CD4-positive, alpha-beta memory T cell (primary cell): ENCODE measurements at regions not wholly inside any gene's neighbourhood (a gene's known extent, or its start where the extent isn't known, plus 50 kb on each side); places are given as distances from the start of the nearest gene placed in this dataset.
"Not testable (repeated sequence)": the region's sequence is repeated elsewhere in the genome, so short reads cannot be mapped to it uniquely, and the experiment has no call there.

Experiments used
- CTCF ChIA-PET: fragments of 350-600 bp; sonication (Branson Sonifier 250); formaldehyde crosslinking; loops from one replicate; lab custom pipeline; 2021; ENCODE audit warnings: inconsistent platforms; ENCODE audit not compliant: partially characterized antibody; lab: Charles Lee
- POLR2A ChIA-PET: fragments of 350-600 bp; sonication (Branson Sonifier 250); formaldehyde crosslinking; loops from one replicate; lab custom pipeline; 2021; ENCODE audit not compliant: partially characterized antibody; lab: Charles Lee
- DNase-seq, 5 donors: peaks; one replicate each; pipeline versions ENCODE4 v3.0.0 to v3.0.0-alpha.2; 2020 to 2022; ENCODE audit warnings: mixed read lengths in 1 of 5
- H3K27ac ChIP-seq: one replicate; pipeline ENCODE4 v1.7.0; 2013; ENCODE audit warnings: low read depth, low read length
- H3K27me3 ChIP-seq: 2 replicates; pipeline ENCODE4 v1.7.0; 2013; ENCODE audit warnings: mild to moderate bottlenecking, low read length, moderate library complexity; ENCODE audit not compliant: insufficient read depth
- H3K36me3 ChIP-seq: 2 replicates; pipeline ENCODE4 v1.7.0; 2013; ENCODE audit warnings: mild to moderate bottlenecking, low read length, moderate library complexity; ENCODE audit not compliant: insufficient read depth
- H3K4me1 ChIP-seq: 2 replicates; pipeline ENCODE4 v1.7.0; 2013; ENCODE audit warnings: mild to moderate bottlenecking, low read length, moderate library complexity; ENCODE audit not compliant: insufficient read depth
- H3K4me3 ChIP-seq, 2 donors: one replicate each; pipeline ENCODE4 v1.7.0; 2013; ENCODE audit warnings: low read length in 2 of 2, mild to moderate bottlenecking in 1 of 2
- H3K9me3 ChIP-seq, 2 donors: one replicate each; pipeline ENCODE4 v1.7.0; 2013; ENCODE audit warnings: low read length in 2 of 2, control low read depth in 1 of 2; ENCODE audit not compliant: control insufficient read depth in 1 of 2
- H3K27ac Mint-ChIP-seq, 7 donors: one replicate each; pipeline ENCODE4 v1.8.0; 2020 to 2021; ENCODE audit warnings: mixed read lengths in 7 of 7, mild to moderate bottlenecking in 6 of 7, inconsistent platforms in 3 of 7, moderate library complexity in 3 of 7
- H3K27me3 Mint-ChIP-seq, 2 donors: one replicate each; pipeline ENCODE4 v1.8.0; 2020 to 2021; ENCODE audit warnings: mixed read lengths in 2 of 2
- H3K36me3 Mint-ChIP-seq, 2 donors: one replicate each; pipeline ENCODE4 v1.8.0; 2020 to 2021; ENCODE audit warnings: mixed read lengths in 2 of 2, inconsistent platforms in 1 of 2, mild to moderate bottlenecking in 1 of 2
- H3K4me1 Mint-ChIP-seq, 4 donors: one replicate each; pipeline ENCODE4 v1.8.0; 2020 to 2021; ENCODE audit warnings: mixed read lengths in 4 of 4, mild to moderate bottlenecking in 1 of 4
- H3K4me3 Mint-ChIP-seq, 8 donors: one replicate each; pipeline ENCODE4 v1.8.0; 2020 to 2021; ENCODE audit warnings: mixed read lengths in 8 of 8, mild to moderate bottlenecking in 7 of 8, moderate library complexity in 6 of 8, inconsistent platforms in 3 of 8
- H3K9me3 Mint-ChIP-seq, 8 donors: one replicate each; pipeline ENCODE4 v1.8.0; 2020 to 2021; ENCODE audit warnings: mixed read lengths in 8 of 8, mild to moderate bottlenecking in 5 of 8, inconsistent platforms in 3 of 8, moderate library complexity in 1 of 8
- intact Hi-C: fragments of 100-400 bp; cut with micrococcal nuclease; formaldehyde crosslinking; loops from one replicate; pipeline ENCODE4 v1.15.1; 2023

DNA sequence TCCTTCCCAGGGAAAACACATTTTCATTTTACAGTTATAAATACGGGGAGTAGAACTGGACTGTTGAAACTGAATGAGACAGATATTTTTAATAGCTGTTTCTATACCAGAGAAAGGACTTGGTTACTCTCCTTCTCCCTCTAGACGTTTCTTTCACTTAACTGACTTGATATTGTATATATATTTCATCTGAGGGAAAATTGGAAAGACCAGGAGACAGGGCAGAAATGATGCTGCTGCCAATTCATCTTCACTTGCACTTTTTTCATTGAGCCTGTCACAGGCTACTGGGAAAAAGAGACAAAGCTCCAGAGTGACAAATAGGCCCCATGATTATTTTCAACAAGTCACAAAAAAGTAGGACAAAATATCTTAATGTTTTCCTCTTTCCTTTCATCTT, 636.0 kb upstream of the TPK1 start:
- H3K4me3 ChIP-seq: no peak overlapping the region
- no peaks in the 10 kb centered on the region for H3K36me3 Mint-ChIP-seq
- H3K9me3 ChIP-seq: no peaks in the 10 kb centered on the region
- POLR2A ChIA-PET: no interaction called here
- no peaks in the 10 kb centered on the region for H3K4me1 Mint-ChIP-seq
- no peak overlapping the region for H3K27ac ChIP-seq
- intact Hi-C loops: no loop called here
- CTCF ChIA-PET: no interaction called here
- H3K27me3 Mint-ChIP-seq: no peaks in the 10 kb centered on the region
- peaks cover 0 to 4% (median 0%) of the 10 kb centered on the region in 8 donors for H3K9me3 Mint-ChIP-seq
- DNase-seq: no peak
- H3K27me3 ChIP-seq: no peaks in the 10 kb centered on the region
- no peaks in the 10 kb centered on the region for H3K36me3 ChIP-seq
- H3K4me1 ChIP-seq: no peaks in the 10 kb centered on the region
- H3K27ac Mint-ChIP-seq: no peak overlapping the region
- no peak overlapping the region for H3K4me3 Mint-ChIP-seq

- Mint-ChIP-seq H3K27ac (no peak overlapping the region), H3K9me3 (peaks cover 0 to 7% (median 4%) of the 10 kb centered on the region in 8 donors), H3K4me1 (no peaks in the 10 kb centered on the region), H3K36me3 (no peaks in the 10 kb centered on the region), H3K27me3 (no peaks in the 10 kb centered on the region), H3K4me3 (no peak overlapping the region)
- Histone ChIP-seq H3K4me1 (no peaks in the 10 kb centered on the region), H3K27ac (no peak overlapping the region), H3K9me3 (no peaks in the 10 kb centered on the region), H3K27me3 (no peaks in the 10 kb centered on the region), H3K4me3 (no peak overlapping the region), H3K36me3 (no peaks in the 10 kb centered on the region)
- intact Hi-C loops: no loop called here
- POLR2A ChIA-PET: no interaction called here
- CTCF ChIA-PET: no interaction called here
- DNase-seq: no peak
These were observed 628.4 kb upstream of the TPK1 start for GRCh38 chr7:145464287-145464686.

DNA sequence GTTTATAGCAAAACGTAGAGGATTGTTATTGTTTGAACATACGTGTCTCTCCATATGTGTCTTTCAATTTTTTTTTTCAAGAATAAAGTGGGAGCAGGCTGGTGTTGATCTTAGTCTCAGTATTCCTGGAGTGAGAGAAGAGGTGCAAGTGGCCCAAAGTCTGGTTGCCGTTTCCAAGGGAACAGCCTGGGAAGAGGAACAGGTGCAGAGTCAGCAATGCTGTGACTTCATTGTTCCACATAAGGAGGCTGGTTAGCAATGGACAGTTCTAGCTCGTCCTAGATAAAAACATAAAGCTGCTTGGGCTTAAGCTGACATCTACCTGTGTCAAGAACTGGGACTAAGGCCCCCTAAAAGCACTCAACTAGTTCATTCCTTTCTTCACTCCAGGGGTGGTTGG, 626.6 kb upstream of the TPK1 start:
- no peak overlapping the region for H3K27ac ChIP-seq
- ChIA-PET POLR2A (no interaction called here), CTCF (no interaction called here)
- H3K36me3 ChIP-seq: no peaks in the 10 kb centered on the region
- intact Hi-C loops: no loop called here
- no peaks in the 10 kb centered on the region for H3K9me3 ChIP-seq
- H3K4me1 Mint-ChIP-seq: no peaks in the 10 kb centered on the region
- H3K36me3 Mint-ChIP-seq: no peaks in the 10 kb centered on the region
- no peaks in the 10 kb centered on the region for H3K27me3 ChIP-seq
- no peaks in the 10 kb centered on the region for H3K4me1 ChIP-seq
- DNase-seq: no peak
- no peak overlapping the region for H3K27ac Mint-ChIP-seq
- peaks cover 0 to 7% (median 4%) of the 10 kb centered on the region in 8 donors for H3K9me3 Mint-ChIP-seq
- no peak overlapping the region for H3K4me3 Mint-ChIP-seq
- H3K27me3 Mint-ChIP-seq: no peaks in the 10 kb centered on the region
- H3K4me3 ChIP-seq: no peak overlapping the region

GRCh38 chr7:145434811-145435210, 599.0 kb upstream of the TPK1 start:
- CTCF ChIA-PET: no interaction called here
- no peak for DNase-seq
- peaks cover 0 to 2% (median 0%) of the 10 kb centered on the region in 8 donors for H3K9me3 Mint-ChIP-seq
- no peaks in the 10 kb centered on the region for H3K27me3 Mint-ChIP-seq
- Histone ChIP-seq H3K36me3 (no peaks in the 10 kb centered on the region), H3K4me1 (no peaks in the 10 kb centered on the region), H3K27ac (no peak overlapping the region), H3K4me3 (no peak overlapping the region), H3K9me3 (no peaks in the 10 kb centered on the region), H3K27me3 (no peaks in the 10 kb centered on the region)
- POLR2A ChIA-PET: no interaction called here
- H3K4me1 Mint-ChIP-seq: no peaks in the 10 kb centered on the region
- no peak overlapping the region for H3K4me3 Mint-ChIP-seq
- intact Hi-C loops: no loop called here
- no peak overlapping the region for H3K27ac Mint-ChIP-seq
- H3K36me3 Mint-ChIP-seq: no peaks in the 10 kb centered on the region

DNA sequence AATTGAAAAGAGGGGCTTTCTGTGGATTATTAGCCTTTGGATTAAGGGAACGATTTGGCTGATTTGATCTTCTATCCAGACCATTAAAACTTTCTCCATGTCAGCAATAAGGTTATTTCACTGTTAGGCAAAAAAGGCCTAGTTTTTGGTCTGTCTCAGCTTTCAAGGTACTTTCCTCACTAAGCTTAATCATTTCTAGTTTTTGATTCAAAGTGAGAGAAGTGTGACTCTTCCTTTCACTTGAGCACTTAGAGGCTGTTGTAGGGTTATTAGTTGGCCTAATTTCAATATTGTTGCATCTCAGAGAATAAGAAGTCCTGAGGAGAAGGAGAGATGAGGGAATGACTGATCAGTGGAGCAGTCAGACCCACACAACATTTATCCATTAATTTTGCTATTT, 596.0 kb upstream of the TPK1 start:
- Mint-ChIP-seq H3K9me3 (peaks cover 0 to 8% (median under 1%) of the 10 kb centered on the region in 8 donors), H3K27ac (no peak overlapping the region), H3K27me3 (no peaks in the 10 kb centered on the region), H3K36me3 (no peaks in the 10 kb centered on the region), H3K4me1 (no peaks in the 10 kb centered on the region), H3K4me3 (no peak overlapping the region)
- DNase-seq: no peak
- H3K36me3 ChIP-seq: no peaks in the 10 kb centered on the region
- no peaks in the 10 kb centered on the region for H3K4me1 ChIP-seq
- POLR2A ChIA-PET: no interaction called here
- H3K27me3 ChIP-seq: no peaks in the 10 kb centered on the region
- intact Hi-C loops: no loop called here
- CTCF ChIA-PET: no interaction called here
- no peak overlapping the region for H3K4me3 ChIP-seq
- H3K27ac ChIP-seq: no peak overlapping the region
- no peaks in the 10 kb centered on the region for H3K9me3 ChIP-seq

GRCh38 chr7:145418481-145418880, 582.6 kb upstream of the TPK1 start:
- H3K27me3 Mint-ChIP-seq, H3K27ac ChIP-seq, H3K27me3 ChIP-seq, H3K9me3 ChIP-seq, intact Hi-C loops, H3K4me1 Mint-ChIP-seq, H3K4me3 ChIP-seq, H3K36me3 ChIP-seq, POLR2A ChIA-PET, H3K36me3 Mint-ChIP-seq, CTCF ChIA-PET, H3K4me1 ChIP-seq, H3K27ac Mint-ChIP-seq, H3K4me3 Mint-ChIP-seq, DNase-seq: not testable (repeated sequence)
- H3K9me3 Mint-ChIP-seq: peaks cover 0 to 12% (median 6%) of the 10 kb centered on the region in 8 donors

DNA sequence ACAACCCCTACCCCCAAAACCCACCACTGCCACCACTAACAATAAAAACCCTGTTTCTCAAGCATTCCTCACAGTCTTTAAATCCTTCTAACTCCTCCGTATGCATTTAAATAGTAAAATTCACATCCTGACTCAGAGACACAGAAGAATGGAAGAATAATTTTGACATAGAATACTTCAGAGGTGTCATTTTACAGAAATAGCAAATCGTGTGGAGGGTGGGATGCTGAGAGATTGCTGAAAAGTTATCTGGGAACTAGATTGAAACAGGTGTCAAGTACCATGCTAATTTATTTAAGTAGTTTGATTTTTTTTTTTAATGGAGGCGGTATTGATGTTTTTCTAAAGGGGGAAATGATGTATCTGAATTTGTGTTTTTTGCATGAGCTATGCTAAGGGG, 575.2 kb upstream of the TPK1 start:
- Mint-ChIP-seq H3K4me3 (no peak overlapping the region), H3K4me1 (no peaks in the 10 kb centered on the region), H3K27ac (no peak overlapping the region), H3K36me3 (no peaks in the 10 kb centered on the region), H3K9me3 (peaks cover 0 to 12% (median 2%) of the 10 kb centered on the region in 8 donors), H3K27me3 (no peaks in the 10 kb centered on the region)
- H3K4me1 ChIP-seq: no peaks in the 10 kb centered on the region
- H3K27me3 ChIP-seq: no peaks in the 10 kb centered on the region
- intact Hi-C loops: no loop called here
- ChIA-PET POLR2A (no interaction called here), CTCF (no interaction called here)
- DNase-seq: no peak
- H3K36me3 ChIP-seq: no peaks in the 10 kb centered on the region
- H3K4me3 ChIP-seq: no peak overlapping the region
- no peak overlapping the region for H3K27ac ChIP-seq
- no peaks in the 10 kb centered on the region for H3K9me3 ChIP-seq

DNA sequence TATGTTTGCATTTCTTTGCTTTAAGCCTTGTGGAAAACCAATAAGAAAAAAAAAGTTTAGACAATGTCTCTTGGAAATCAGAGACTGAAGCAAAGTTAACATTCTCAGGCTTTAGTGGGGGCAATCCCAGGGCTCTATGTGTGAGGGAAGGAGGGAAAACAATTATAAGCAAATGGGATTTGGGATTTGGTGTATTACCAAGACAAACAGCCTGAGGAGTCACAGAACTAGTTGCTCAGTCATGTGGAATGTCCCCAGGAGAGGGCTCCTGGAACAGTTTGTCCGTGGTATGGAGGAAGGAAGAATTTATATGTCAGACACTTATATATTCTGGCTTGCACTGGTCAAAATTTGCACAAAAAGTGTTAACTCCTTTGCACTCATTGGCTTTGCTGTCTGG, 562.9 kb upstream of the TPK1 start:
- no peaks in the 10 kb centered on the region for H3K36me3 Mint-ChIP-seq
- no peaks in the 10 kb centered on the region for H3K4me1 ChIP-seq
- DNase-seq: no peak
- H3K27me3 Mint-ChIP-seq: no peaks in the 10 kb centered on the region
- peaks cover 0 to 15% (median 7%) of the 10 kb centered on the region in 8 donors for H3K9me3 Mint-ChIP-seq
- intact Hi-C loops: no loop called here
- H3K27me3 ChIP-seq: no peaks in the 10 kb centered on the region
- H3K36me3 ChIP-seq: no peaks in the 10 kb centered on the region
- no peaks in the 10 kb centered on the region for H3K9me3 ChIP-seq
- ChIA-PET CTCF (no interaction called here), POLR2A (no interaction called here)
- no peaks in the 10 kb centered on the region for H3K4me1 Mint-ChIP-seq
- H3K4me3 Mint-ChIP-seq: no peak overlapping the region
- no peak overlapping the region for H3K27ac Mint-ChIP-seq
- no peak overlapping the region for H3K27ac ChIP-seq
- no peak overlapping the region for H3K4me3 ChIP-seq
